Activated CD8-positive, alpha-beta memory T cell treated with anti-CD3 and anti-CD28 coated beads, Interleukin-2, amount 50 U/mL, for 24 hours (primary cell): ENCODE measurements at regions not wholly inside any gene's neighbourhood (a gene's known extent, or its start where the extent isn't known, plus 50 kb on each side); places are given as distances from the start of the nearest gene placed in this dataset.

ENCODE experiments used
- DNase-seq: peaks from one replicate; pipeline ENCODE4 v3.0.0-alpha.2; 2020; ENCODE audit errors: extremely low read depth

DNA sequence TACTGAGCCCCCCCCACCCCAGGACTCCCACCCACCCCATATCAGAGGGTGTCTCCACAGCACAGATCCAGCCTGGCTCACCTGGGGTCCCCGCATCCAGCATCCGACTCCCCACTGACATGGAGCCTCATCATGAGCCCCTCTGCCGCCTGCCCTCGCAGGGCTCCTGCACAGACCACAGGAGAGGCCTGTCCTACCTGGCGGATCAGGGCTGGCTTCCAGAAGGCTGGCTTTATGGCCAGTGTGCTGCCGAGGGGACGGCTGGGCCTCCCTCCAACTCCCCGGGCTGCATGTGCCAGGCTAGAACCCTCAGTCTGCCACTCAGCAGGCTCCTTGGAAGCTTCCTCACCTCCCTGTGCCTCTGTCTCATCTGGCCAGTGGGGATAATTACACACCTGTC, 119.0 kb downstream of the RFLNA start:
- no peak for DNase-seq

DNA sequence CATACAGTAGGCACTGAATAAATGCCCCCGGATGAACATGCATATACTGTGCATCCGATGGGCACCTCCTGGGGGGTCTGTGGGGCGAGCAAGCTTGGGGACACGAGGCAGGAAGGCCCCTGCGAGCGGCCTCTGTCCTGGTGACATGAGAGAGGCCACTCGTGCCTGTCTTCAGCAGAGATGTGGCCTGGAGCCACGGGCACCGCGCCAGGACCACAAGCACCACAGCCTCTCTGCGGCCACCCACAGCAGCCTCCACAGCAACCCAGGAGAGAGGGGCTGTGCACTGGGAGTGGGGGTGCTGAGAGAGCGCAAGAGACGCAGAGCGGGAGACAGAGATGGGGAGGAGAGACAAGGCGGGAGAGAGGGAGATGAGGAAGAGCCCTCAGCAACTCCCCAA, 118.5 kb downstream of the RFLNA start:
- DNase-seq, result no peak

DNA sequence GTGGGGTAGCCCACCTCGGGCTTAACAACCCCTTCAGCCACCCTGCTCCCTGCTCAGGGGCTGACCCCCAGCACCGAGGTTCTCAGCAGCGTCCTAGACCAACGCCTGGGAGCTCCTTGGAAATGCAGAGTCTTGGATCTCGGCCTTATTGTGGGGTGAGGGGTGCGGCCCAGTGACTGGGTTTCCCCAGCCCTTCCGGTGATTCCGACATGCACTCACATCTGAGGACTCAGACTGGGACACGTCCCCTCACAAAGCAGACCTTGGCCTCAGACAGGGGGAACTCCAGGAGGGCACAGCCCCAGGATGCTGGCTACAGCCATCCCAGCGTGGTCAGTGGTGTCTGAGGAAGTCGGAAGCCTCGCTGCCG, 117.7 kb downstream of the RFLNA start:
- no peak for DNase-seq

DNA sequence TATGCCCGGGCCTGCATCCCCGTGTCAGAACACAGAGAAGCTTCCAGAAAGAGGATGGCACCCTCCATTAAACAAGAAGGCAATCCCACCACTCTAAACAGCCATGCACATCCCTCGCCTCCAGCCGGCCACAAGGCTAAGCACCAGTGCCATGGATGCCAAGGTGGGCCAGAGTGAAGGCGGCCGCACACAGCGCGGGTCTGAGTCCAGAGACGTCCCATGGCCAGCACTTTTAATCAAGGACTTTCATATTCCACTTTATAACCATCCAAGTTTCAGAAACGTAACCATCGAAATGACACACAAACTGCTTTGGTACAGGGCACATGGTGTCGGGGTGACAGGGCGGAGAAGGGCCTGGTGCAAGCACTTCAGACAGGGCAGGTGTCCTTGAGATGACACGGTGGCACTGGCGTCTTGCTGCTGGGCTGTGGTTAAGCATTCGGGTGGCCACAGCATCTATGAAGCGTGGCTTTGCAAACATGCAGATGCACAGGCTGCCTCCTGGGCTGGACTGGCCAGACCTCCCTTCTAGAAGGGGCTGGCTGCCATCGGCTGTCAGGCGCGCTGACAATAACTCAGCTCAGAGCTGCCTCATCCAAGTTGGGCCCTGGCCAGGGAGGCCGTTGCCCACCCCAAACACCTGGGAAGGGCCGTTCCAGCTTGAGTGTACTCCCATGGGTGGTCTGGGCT, 117.2 kb downstream of the RFLNA start:
- DNase-seq, result no peak

DNA sequence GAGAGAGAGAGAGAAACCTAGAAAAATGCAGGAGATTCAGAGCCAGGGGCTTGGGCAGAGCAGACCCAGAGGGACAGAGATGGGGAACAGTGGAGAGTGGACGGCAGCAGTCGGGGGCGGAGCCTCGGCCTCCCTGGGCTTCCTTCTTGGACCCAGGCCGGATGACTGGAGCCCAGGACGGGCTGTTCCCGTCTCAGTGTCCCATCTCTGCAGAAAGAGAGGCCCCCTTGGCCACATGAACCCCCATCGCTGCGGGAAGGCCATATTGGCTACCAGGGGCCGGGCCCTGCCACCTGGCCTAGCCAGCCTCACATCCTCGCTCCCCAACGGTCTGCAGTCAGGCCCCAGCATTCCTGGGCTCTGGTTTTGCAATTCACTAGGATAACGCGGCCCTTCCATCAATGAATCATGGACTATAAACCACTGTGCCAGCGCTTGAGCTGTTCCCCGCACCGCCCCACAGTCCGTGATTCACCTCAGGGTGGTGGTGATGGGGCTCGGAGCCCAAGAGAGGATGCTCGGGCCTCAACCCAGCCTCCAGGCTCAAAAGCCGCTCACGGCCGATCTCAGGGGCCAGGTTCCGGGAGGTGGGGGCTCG, 116.5 kb downstream of the RFLNA start:
- no peak for DNase-seq

DNA sequence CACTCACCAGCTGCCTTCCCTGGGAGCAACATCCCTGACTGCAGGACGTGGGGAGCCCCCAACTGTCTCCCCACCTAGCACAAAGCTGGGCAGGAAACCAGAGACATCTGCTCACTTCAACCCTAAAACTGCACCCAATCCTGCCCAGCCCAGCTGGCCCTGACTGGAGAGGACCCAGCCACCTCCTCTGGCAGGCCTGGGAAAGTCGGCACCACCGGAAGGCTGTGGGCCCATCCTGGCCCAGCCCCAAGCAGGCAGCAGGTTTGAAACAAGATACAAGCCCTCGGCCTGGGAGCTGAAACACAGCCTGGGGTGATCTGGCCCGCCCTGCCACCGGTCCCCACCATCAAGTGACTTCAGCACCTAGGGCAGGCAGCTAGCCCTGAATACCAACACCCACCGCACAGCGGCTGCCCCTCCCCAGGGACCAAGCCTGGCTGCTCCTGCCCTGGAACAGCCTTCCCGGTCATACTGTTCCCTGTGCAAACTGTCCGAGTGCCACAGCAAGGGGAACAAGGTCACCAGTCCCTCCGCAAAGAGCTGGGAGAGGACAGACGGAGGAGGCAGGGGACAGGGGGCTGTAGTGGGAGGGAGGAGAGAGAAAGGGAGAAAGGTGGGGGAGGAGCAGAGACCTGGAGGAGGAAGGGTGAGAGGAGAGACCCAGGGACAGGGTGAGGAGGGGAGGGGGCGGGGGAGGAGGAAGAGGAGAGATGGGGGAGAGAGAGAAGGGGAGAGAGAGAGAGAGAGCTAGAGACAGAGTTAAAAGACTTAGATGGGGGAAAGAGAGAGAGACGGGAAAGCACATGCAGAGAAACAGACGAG, 115.7 kb downstream of the RFLNA start:
- no peak for DNase-seq

DNA sequence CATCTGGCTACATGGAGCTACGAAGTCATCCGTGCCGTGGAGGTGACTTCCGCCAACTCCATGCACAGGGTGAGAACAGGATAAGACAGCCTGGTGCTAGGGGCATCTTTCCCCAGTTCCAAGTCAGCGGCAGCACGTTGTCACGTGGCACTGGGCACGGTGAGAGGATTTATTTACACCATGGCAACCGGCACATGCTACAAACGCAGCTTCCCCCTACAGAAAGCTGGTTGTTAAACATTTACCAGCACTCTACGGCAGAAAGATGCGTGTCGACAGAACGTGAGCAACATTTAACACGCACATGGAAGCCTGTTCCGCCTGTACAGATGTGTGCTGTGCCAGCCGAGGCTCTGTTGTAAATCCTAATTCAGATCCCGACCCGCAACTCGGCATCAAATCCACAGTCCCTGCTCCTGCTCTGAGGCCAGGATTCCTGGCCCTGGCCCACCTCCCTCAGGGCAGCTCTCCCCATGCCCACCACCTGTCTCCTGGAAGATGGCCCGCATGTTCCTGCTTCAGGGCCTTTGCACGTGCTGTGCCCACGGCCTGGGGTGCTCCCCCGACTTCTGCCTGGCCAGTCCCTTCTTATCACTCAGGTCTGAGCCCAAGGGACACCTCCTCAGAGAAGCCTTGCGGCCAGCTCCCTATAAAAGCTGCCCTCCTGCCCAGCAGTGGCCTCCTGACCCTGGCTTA, 114.1 kb downstream of the RFLNA start:
- DNase-seq, result no peak

DNA sequence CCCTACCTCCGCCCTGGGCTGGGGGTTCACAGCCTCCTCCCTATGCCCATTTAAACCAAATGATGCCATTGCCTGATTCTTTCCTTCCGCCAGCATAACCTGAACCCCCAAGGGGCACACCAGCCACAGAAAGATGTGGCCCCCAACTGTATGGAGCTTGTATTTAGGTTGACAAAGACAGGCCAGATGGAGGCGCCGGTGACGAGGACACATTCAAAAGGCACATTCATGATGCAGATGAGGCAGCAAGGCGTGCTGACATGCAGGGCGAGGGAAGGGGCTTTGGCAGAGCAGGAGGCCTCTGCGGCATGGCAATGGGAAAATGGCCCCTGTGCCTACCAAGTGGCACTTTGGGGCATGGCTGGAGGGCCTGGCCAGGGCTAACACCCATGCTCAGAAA, 112.2 kb downstream of the RFLNA start:
- no peak for DNase-seq

DNA sequence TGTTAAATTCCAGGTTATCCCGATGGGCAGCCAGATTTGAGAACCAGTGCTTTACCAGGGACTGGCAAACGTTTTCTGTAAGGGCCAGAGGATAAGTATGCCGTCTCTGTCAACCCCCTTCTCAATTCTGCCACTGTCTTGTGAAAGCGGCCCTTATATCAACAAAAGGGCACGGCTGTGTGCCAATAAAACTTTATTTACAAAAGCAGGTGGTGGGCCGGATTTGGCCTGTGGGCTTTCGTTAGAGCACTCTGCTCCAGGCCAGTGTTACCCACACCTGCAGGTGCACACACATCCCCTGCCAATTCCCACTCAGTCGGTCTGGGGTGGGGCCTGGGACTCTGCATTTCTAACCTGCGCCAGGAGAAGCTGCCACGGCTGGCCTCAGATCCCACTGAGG, 111.2 kb downstream of the RFLNA start:
- no peak for DNase-seq

DNA sequence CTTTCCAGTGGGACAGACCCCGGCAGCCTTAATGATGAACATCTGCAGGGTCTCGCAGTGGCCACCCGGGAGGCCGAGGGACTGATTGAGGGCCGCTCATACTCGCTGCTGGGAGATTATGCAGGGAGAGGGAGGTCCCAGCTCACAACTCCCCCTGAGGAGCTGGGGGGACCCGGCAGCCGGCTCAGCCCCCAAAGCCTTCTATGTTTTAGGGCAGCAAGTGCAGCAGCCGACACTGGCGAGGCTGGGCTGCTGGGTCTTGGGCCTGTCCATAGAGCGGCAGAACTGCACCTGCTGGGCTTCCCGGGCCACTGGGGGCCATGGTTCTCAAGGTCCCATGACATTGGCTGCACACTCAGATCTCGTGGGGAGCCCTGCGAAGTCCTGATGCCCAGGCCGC, 110.7 kb downstream of the RFLNA start:
- DNase-seq, result no peak

DNA sequence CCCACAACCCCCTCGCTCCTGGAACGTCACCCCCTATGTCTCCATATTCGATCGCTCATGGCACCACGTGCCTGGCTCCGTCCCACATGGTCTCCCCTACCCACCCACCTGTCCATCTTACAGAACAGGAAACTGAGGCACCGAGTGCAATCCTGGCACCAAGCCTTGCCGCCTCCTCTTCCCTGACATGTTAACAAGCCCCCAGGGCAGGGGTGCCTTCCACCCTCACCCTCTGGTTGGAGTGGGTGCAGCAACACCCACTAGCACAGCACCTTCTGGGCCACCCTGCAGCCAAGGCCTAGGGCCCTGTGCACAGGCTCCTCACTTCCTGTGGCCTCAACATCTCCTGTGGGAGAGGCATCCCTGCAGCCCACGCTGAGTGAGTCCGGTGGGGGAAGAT, 110.3 kb downstream of the RFLNA start:
- DNase-seq, result no peak

DNA sequence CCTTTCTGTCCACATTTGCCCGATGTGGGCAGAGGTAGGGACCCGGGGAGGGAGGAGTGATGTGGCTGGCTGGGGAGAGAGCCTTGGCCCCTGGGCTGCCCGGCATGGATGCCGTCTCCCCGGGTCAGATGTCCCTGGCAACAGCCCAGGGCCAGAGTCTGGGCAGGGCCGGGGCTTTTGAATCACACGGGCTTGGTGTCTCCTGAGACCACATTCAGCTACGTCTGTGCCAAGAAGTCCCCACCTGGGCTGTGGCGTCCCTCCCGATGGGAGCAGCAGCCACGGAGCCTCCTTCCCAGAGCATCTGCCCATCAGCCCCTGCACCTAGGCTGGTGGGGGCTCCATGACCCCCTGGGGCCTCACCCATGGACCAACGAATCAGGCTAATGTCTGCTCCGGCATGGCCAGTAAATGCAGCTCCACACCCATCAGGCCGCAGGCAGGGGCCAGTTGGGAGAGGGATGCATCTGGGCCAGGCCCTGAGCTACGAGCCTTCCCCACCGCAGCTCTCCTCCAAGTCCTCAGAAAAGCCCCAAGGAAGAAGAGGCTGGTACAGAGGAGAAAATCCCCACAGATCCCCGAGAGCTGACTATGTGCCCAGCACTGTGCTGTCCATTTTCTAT, 109.4 kb downstream of the RFLNA start:
- DNase-seq, result no peak

DNA sequence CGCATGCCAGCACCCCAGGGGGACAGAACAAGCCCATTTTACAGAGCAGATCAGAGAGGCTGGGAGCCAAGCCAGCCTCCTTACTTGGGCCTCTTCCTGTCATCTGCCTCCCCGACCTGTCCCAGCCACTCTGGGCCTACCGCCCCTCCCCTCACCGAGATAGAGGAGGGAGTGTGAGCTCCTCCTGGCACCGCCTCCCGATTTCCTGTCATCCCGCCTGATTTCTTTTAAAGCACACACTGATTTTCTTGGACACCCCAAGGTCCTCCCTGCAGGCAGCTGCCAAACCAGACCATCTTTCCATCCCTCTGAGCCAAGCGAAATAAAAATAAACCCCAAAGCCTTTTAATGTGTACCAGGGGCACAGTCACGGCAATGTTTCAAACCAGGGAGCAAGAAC, 108.4 kb downstream of the RFLNA start:
- DNase-seq, result no peak

DNA sequence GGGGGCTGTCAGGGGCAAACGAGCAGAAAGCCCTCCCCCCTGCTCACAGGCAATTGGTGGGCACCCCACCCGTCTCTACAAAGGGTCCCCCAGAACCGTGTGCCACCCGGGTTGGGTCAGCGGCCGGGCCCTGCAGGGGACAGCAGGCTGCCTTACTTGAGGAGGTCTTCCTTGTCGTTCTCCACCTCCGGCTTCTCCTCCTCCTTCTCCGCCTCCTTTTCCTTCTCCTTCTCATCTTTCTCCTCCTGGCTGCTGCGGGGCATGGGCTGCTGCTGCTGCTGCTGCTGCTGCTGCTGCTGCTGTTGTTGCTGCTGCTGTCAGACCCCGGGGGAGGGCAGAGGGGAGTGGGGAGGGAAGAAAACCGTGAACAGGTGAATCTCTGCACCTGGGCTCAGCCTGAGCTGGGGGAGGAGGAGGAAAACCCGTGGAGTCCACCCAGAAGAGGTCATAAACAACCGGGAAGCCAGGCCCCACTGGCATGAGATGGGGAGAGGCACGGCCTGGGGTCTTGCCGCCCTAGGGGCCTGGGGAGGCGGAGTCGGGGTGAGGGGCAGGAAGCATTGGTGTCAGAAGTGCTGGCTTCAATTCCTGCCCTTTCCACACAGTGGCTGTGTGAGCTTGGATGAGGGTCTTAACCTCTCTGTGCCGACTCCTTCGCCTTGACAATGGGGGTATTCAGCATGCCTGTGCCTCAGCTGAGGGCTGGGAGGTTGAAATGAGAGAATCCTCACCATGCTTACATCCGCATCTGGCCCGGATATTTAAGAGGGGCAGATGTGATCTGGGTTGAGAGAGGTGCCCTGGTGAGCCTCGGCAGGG, 107.6 kb downstream of the RFLNA start:
- DNase-seq, result no peak

DNA sequence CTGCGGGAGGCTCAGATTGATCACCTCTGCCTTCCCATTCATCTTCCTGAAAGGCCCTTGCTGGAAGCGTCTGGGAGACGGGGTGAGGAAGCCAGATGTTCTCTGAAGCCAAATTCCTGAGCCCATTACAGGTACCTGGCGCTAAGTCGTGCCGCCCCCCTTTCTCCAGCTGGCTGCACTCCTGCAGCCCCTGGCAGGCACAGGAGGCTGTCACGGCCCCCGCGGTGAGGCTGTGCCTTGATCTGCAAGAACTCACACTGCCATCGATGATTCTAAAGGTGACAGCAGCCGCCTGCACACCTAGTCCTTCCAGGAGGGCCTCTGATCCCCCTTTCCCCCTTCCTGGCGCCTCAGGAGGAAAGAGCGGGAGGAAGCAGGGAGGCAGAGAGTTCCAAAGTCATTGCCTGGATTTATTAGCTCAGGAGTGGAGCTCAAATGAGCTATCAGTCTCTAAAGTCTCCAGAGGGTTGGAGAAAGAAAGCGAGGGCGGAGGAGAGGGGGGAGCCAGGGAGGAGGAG, 106.9 kb downstream of the RFLNA start:
- DNase-seq, result no peak

DNA sequence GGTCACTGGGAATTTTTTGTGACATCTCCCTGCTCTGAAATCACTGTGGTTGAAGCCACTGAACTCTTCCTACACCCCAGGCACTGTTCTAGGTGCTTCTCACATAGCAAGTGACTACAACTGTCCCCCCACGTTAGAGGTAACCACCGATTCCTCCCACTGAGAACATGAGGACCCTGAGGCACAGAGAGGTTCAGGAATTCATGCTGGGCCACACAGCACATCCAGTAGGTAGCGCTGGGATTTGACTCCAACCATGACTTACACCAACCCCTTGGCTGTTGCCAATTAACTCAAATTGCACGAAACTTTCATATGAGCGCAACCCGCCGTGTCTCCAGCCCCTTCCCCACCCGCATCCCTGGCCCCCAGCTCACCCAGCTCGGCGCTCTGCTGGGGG, 105.2 kb downstream of the RFLNA start:
- DNase-seq, result no peak

DNA sequence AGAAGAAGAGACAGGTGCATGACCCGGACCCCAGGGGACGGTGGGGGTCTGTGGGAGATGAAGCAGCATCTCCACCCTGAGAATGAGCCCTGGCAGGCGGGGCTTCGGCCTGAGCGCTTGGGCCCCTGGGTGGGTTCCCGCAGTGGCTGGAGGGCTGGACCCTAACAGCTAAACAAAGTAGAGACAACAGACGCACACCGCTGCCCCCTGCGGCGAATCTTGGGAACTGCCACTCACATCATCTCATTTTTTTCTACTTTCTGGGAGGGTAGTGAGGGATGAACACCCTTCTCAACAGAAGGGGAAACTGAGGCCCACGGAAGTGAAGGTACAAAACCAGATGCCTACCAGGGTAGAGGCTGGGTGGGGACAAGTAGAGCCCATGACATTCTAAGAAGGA, 104.7 kb downstream of the RFLNA start:
- no peak for DNase-seq

DNA sequence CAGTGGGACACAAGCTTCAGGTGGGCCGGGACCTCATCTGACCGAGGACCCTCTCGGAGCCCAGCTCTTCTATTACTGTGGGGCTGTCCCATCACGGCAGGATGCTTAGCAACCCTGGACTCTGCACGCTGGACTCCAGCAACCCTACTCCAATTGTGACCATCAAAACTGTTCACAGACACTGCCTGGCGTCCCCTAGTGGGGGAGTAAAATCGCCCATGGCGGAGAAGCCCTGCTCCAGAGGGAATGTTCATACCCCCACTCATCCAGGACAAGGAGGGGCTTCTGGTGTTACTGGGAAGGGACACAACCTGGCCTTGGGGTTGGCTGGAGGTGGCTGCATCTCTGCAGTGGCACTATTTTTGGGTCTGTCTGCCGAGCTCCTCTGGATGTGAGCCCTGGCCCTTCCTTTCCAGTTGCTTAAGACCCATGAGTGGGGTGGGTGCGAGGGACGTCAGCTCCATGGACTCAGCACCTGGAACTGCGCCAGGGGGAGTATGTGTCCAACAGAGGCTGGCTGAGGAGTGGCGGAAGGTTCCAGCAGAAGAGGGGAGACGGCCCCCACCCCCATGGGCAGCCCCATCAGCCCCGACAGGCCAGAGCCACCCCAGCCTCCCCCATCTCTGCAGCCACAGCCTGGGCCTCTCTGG, 103.8 kb downstream of the RFLNA start:
- DNase-seq, result no peak

DNA sequence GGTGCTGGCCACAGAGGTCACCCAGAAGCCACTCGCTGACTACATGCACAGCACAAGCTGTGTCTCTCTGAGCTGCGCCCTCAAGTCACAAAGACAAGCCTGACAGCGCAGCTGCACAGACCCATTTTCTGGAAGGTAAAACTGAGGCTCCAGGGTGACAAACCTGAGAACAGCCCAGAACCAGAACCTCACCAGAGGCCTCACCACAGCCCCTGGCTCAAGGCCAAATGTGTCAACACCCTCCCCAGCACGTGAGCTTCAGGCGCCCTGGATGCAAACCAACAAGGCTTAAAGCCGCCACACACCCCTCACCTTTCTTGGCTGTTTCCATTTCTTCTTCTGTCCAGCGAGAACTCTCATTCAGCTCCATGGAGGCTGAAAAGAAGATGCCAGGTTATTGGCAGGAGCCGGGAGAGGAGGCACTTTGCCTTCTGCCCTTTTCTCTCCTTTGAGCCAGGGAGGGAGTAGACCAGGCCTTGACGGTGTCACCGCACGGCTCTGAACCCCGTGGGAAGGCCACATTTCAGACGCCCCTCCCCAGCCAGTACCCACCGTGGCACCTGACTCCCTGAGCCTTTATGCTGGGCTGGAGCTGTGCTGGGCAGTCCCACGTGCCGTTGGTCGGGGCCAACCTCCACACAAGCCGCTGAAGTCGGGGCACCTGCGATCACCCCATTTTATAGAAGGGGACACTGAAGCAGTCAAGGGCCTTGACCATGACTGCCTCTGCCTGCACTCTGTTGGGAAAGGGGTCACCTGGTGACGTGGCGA, 103.1 kb downstream of the RFLNA start:
- no peak for DNase-seq

DNA sequence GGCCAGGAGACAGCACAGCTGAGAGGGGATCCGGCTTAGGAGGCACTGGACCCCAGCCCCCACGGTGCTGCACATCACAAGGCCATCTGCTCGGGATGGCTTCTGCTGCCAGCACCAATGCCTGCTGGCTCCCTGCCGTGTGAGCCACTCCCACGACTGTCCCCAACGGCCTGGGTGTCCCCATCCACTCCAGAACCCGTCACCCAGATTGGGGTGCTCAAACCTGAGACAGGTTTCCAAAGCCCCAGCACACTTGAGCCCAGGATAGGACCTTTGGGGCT, 102.4 kb downstream of the RFLNA start:
- no peak for DNase-seq
